ENCODE measurements at regions not wholly inside any gene's neighbourhood (a gene's known extent, or its start where the extent isn't known, plus 50 kb on each side); places are given as distances from the start of the nearest gene placed in this dataset.

DNA sequence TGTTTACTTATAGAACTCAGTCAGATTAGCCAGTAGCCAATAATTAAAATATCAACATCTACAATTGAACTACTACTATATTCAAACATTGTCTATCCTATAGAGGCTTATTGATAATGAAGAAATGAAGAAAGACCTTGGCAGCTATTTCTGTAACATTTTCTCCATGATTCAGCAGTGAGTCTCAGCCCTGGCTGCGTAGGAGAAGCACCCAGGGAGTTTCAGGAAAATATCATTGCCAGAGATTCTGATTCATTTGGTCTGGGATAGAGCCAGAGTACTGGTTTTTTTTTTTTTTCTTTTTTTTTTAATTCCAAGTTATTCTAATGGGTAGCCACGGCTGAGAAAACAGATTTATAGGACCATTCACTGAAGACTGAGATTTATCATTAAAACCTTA lies 404.8 kb downstream of the TXNL1 start:
- no peak overlapping the region for H3K4me3 ChIP-seq (ENCODE audit: insufficient read length, low read depth)
- TF ChIP-seq SUZ12 (IDR thresholded peaks at IDR 0.05; ENCODE audit: extremely low read depth, insufficient read depth, insufficient read length): no peak
- no peak for TF ChIP-seq YY1 (IDR thresholded peaks at IDR 0.05; ENCODE audit: insufficient read depth, insufficient read length)
- no peak for TF ChIP-seq ZNF274 (IDR thresholded peaks at IDR 0.05; ENCODE audit: low read depth, low read length)

DNA sequence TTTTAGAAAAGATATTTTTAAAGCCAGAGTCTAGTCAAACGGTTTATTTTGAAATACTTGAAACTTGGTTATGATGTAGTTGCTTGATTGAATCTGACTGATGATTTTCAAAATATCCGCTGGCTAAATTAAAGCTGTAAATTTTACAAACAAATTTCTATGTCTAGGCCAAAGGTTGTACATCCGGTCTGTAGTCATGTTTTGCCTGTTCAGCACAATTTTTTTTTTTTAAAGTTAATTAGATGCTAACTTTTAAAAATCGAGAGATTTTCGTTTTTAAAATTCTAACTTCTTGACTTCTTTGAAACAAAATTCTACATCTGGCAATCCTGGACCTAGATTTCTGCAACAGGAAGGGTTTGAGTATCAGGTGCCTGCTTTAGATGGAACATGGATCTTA lies 412.4 kb downstream of the TXNL1 start:
- no peaks in the 10 kb centered on the region for H3K27me3 ChIP-seq (ENCODE audit: insufficient read depth, insufficient read length)
- no peak overlapping the region for H3K4me3 ChIP-seq (ENCODE audit: insufficient read length, low read depth)
- no peak overlapping the region for H3K9ac ChIP-seq (ENCODE audit: insufficient read length, low read depth)
- no peak for DNase-seq (ENCODE audit: low read depth, low spot score)
- 0 out of 2 replicates have a peak, but pooled peaks cover 4% of the 10 kb centered on the region for H3K9me3 ChIP-seq (ENCODE audit: insufficient read depth, low read length)
- no peaks in the 10 kb centered on the region for H3K4me1 ChIP-seq (ENCODE audit: insufficient read depth, insufficient read length)
- TF ChIP-seq SUZ12 (IDR thresholded peaks at IDR 0.05; ENCODE audit: extremely low read depth, insufficient read depth, insufficient read length) (no peak), YY1 (IDR thresholded peaks at IDR 0.05; ENCODE audit: insufficient read depth, insufficient read length) (no peak), ZNF274 (IDR thresholded peaks at IDR 0.05; ENCODE audit: low read depth, low read length) (no peak)
- H3K36me3 ChIP-seq (ENCODE audit: insufficient read depth, insufficient read length, low read length): no peaks in the 10 kb centered on the region

More for the DNA sequence above, 404.8 kb downstream of the TXNL1 start:
- no peak overlapping the region for H3K9ac ChIP-seq (ENCODE audit: insufficient read length, low read depth)
- DNase-seq (ENCODE audit: low read depth, low spot score): no peak
- H3K36me3 ChIP-seq (ENCODE audit: insufficient read depth, insufficient read length, low read length): no peaks in the 10 kb centered on the region
- no peaks in the 10 kb centered on the region for H3K4me1 ChIP-seq (ENCODE audit: insufficient read depth, insufficient read length)
- H3K27me3 ChIP-seq (ENCODE audit: insufficient read depth, insufficient read length): no peaks in the 10 kb centered on the region
- no peaks in the 10 kb centered on the region for H3K9me3 ChIP-seq (ENCODE audit: insufficient read depth, low read length)

DNA sequence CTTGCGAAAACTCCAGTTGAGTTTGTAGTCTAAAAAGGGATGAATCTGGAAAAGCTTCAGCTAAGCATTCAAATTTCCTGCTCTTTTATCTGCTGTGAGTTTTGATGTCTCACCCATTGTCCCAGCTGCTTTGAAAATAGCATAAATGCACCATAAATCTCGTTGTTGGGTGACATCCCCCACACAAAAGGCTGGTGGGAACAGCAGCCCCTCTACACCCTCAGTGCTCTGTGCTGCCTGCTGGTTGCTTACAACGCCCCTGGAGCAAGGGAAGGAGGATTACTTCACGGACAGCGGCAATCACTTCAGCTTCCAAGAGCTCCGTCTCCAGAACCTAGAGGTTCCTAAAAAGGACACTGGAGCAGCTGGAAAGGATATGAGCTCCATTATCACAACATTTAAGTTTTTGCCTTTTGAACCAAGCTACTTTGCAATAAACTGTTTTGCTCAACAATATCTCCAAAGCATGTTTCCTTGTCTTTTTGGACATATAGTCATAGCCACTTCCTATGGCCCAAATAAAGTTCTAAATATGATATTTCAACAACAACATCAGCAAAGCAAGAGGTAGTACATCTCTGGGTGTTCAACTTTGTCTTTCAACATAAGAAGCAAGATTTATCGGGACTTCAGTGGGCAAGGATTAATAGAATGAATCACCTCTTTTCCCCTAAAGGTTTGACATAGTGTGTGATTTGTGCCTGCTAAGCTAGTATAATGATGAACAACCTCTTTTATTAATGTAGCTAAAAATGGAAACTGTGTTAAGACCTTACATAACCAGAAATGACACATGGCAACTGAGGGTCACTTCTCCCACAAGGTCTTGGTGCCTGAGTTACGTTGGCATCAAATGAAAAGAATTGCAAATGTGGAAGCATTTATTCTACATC lies 413.5 kb downstream of the TXNL1 start:
- no peak overlapping the region for H3K9ac ChIP-seq (ENCODE audit: insufficient read length, low read depth)
- no peak overlapping the region for H3K4me3 ChIP-seq (ENCODE audit: insufficient read length, low read depth)
- no peaks in the 10 kb centered on the region for H3K4me1 ChIP-seq (ENCODE audit: insufficient read depth, insufficient read length)
- no peaks in the 10 kb centered on the region for H3K27me3 ChIP-seq (ENCODE audit: insufficient read depth, insufficient read length)
- H3K36me3 ChIP-seq (ENCODE audit: insufficient read depth, insufficient read length, low read length): no peaks in the 10 kb centered on the region
- H3K9me3 ChIP-seq (ENCODE audit: insufficient read depth, low read length): 0 out of 2 replicates have a peak, but pooled peaks cover 4% of the 10 kb centered on the region
- DNase-seq (ENCODE audit: low read depth, low spot score): no peak
- TF ChIP-seq ZNF274 (IDR thresholded peaks at IDR 0.05; ENCODE audit: low read depth, low read length): no peak
- no peak for TF ChIP-seq YY1 (IDR thresholded peaks at IDR 0.05; ENCODE audit: insufficient read depth, insufficient read length)
- no peak for TF ChIP-seq SUZ12 (IDR thresholded peaks at IDR 0.05; ENCODE audit: extremely low read depth, insufficient read depth, insufficient read length)

DNA sequence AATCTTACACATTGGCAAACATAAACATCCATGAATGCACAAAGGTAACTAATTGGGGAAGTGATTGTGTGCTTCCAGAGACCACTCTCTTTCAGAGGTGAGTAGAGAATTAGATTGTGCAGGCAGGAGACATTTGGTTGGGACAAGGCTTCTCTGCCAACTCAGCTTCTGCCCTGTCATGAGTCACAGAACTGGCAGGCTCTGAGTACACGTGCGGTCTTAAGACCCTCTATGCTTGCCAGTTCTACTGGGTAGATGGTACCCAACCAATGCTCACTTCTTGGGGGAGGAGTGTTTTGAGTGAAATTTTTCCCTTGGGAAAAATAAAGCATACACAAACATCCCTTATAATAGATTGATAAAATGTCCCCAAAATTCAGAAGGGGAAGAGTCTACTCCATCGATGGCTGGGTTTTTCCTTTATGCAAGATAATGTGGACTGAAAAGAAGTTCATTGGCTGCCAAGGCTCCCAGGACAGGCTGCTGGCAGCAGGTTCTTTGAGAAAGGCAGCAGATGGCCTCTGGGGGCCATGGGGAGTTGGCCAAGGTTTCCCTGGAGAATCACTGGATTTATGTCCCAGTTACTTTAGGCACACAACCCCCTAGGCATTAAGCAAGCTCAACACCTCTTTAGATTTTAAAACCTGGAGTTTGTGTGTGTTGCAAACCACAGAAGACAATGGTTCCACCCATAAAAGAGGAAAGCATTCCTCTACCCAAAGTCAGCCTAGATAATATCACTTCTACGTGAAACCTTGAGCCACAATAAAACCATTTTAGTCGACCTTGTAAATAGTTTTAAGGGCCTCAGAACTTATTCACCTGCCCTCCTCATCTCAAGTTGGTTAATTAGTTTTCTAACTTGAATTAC lies 417.0 kb downstream of the TXNL1 start:
- Histone ChIP-seq H3K36me3 (ENCODE audit: insufficient read depth, insufficient read length, low read length) (no peaks in the 10 kb centered on the region), H3K4me1 (ENCODE audit: insufficient read depth, insufficient read length) (no peaks in the 10 kb centered on the region), H3K9me3 (ENCODE audit: insufficient read depth, low read length) (0 out of 2 replicates have a peak, but pooled peaks cover 2% of the 10 kb centered on the region), H3K9ac (ENCODE audit: insufficient read length, low read depth) (no peak overlapping the region), H3K27me3 (ENCODE audit: insufficient read depth, insufficient read length) (no peaks in the 10 kb centered on the region), H3K4me3 (ENCODE audit: insufficient read length, low read depth) (no peak overlapping the region)
- DNase-seq (ENCODE audit: low read depth, low spot score): no peak
- TF ChIP-seq SUZ12 (IDR thresholded peaks at IDR 0.05; ENCODE audit: extremely low read depth, insufficient read depth, insufficient read length) (no peak), YY1 (IDR thresholded peaks at IDR 0.05; ENCODE audit: insufficient read depth, insufficient read length) (no peak), ZNF274 (IDR thresholded peaks at IDR 0.05; ENCODE audit: low read depth, low read length) (no peak)

DNA sequence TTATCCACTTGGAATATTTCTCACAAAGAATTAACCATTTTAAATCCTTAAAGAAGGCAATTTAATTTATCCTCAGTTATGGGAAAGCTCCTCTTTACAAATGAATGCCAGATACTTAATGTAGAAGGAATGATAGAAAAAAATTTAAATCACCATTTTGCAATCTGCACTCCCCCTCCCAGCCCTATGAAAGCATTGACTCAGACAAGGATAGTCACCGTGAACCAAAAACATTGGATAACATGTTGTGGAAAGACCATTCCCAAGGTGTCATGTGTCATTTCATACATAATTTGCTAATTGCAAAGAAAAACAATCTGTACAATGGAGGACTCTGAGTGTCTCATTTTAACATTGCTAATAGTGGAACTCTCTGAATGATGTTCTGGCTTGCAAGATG lies 421.0 kb downstream of the TXNL1 start:
- Histone ChIP-seq H3K4me1 (ENCODE audit: insufficient read depth, insufficient read length) (no peaks in the 10 kb centered on the region), H3K4me3 (ENCODE audit: insufficient read length, low read depth) (no peak overlapping the region), H3K9ac (ENCODE audit: insufficient read length, low read depth) (no peak overlapping the region), H3K27me3 (ENCODE audit: insufficient read depth, insufficient read length) (no peaks in the 10 kb centered on the region), H3K9me3 (ENCODE audit: insufficient read depth, low read length) (no peaks in the 10 kb centered on the region), H3K36me3 (ENCODE audit: insufficient read depth, insufficient read length, low read length) (no peaks in the 10 kb centered on the region)
- TF ChIP-seq SUZ12 (IDR thresholded peaks at IDR 0.05; ENCODE audit: extremely low read depth, insufficient read depth, insufficient read length) (no peak), ZNF274 (IDR thresholded peaks at IDR 0.05; ENCODE audit: low read depth, low read length) (no peak), YY1 (IDR thresholded peaks at IDR 0.05; ENCODE audit: insufficient read depth, insufficient read length) (no peak)
- DNase-seq (ENCODE audit: low read depth, low spot score): no peak

DNA sequence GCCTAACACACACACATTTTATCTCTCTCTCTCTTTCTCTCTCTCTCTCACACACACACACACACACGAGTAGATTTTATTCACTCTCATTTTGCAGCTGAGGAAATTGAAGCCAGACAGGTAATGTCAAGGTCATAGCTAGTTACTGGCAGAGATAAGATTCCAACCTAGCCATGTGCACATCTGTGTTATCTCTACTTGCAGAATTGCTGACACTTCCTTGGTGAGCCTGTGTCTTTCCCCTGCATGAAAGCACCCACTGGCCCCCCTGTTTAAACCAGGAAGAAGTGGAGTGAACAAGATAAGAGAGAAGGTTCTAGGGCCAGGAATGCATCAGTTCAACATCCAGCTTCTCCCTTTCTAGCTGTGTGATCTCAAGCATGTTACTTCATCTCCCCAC lies 423.7 kb downstream of the TXNL1 start:
- no peaks in the 10 kb centered on the region for H3K27me3 ChIP-seq (ENCODE audit: insufficient read depth, insufficient read length)
- TF ChIP-seq SUZ12 (IDR thresholded peaks at IDR 0.05; ENCODE audit: extremely low read depth, insufficient read depth, insufficient read length) (no peak), YY1 (IDR thresholded peaks at IDR 0.05; ENCODE audit: insufficient read depth, insufficient read length) (no peak), ZNF274 (IDR thresholded peaks at IDR 0.05; ENCODE audit: low read depth, low read length) (no peak)
- H3K36me3 ChIP-seq (ENCODE audit: insufficient read depth, insufficient read length, low read length): no peaks in the 10 kb centered on the region
- DNase-seq (ENCODE audit: low read depth, low spot score): no peak
- no peaks in the 10 kb centered on the region for H3K4me1 ChIP-seq (ENCODE audit: insufficient read depth, insufficient read length)
- H3K9me3 ChIP-seq (ENCODE audit: insufficient read depth, low read length): no peaks in the 10 kb centered on the region
- no peak overlapping the region for H3K9ac ChIP-seq (ENCODE audit: insufficient read length, low read depth)
- no peak overlapping the region for H3K4me3 ChIP-seq (ENCODE audit: insufficient read length, low read depth)

DNA sequence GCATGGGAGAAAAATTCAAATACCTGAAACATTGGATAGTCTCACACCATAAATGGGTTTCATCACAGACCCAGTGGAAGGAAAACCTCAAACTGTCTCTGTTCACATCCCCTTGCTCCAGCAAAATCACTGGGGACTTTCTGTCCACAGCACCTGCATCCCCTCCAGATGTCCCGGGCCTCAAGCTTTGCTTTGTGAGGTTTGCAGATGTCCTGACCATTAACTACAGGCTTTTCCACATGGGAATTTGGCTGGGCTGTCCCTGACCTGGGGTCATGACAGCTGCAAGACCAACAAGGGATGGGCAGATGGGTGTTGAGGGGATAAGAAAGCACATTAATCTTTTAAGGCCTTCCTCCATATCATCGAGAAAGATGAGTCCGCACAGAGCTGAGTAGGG lies 427.9 kb downstream of the TXNL1 start:
- Histone ChIP-seq H3K36me3 (ENCODE audit: insufficient read depth, insufficient read length, low read length) (no peaks in the 10 kb centered on the region), H3K4me1 (ENCODE audit: insufficient read depth, insufficient read length) (no peaks in the 10 kb centered on the region), H3K9ac (ENCODE audit: insufficient read length, low read depth) (no peak overlapping the region), H3K4me3 (ENCODE audit: insufficient read length, low read depth) (no peak overlapping the region), H3K27me3 (ENCODE audit: insufficient read depth, insufficient read length) (no peaks in the 10 kb centered on the region), H3K9me3 (ENCODE audit: insufficient read depth, low read length) (no peaks in the 10 kb centered on the region)
- no peak for TF ChIP-seq SUZ12 (IDR thresholded peaks at IDR 0.05; ENCODE audit: extremely low read depth, insufficient read depth, insufficient read length)
- no peak for TF ChIP-seq ZNF274 (IDR thresholded peaks at IDR 0.05; ENCODE audit: low read depth, low read length)
- no peak for TF ChIP-seq YY1 (IDR thresholded peaks at IDR 0.05; ENCODE audit: insufficient read depth, insufficient read length)
- no peak for DNase-seq (ENCODE audit: low read depth, low spot score)
